KBM-7 (cell line): ENCODE measurements at regions not wholly inside any gene's neighbourhood (a gene's known extent, or its start where the extent isn't known, plus 50 kb on each side); places are given as distances from the start of the nearest gene placed in this dataset.
"Not testable (repeated sequence)": the region's sequence is repeated elsewhere in the genome, so short reads cannot be mapped to it uniquely, and the experiment has no call there.

Source experiments
- DNase-seq: peaks from one replicate; pipeline ENCODE4 v3.0.0-alpha.2; 2015
- in situ Hi-C: fragments of 300-500 bp; cut with MboI; formaldehyde crosslinking; loops from 2 replicates; pipeline ENCODE4 v1.14.3; 2020; ENCODE audit warnings: low sequenced_read_pairs, low pct_unique_long_range_greater_than_20kb, mixed read lengths

DNA sequence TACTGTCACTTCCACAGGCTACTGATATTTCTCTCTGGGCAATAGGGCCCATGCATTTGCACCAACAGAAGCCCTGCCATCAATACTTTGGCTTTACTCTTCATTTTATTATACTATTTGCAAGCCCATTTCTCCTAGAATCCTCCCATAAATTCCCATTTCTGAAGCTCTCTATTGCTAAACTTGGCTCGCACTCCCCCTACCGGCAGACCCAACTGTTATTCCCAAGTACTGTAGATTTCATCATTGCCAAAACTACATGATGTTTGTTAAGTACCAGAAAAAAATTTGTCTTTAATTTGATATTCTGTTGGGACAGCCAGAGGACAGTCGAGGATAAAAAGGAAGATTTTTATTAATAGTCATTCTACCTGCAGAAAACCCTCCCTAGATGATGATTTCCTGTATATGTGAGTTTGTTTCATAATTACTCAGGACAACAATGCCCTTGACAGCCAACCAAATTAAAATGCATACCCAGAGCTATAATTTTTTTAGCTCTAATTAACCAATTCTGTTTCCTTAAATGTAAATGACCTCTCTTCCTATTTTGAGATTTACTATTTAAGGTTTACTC lies 298.6 kb downstream of the REEP3 start:
- DNase-seq = peak; percentile 37
- in situ Hi-C loops = no loop called here

DNA sequence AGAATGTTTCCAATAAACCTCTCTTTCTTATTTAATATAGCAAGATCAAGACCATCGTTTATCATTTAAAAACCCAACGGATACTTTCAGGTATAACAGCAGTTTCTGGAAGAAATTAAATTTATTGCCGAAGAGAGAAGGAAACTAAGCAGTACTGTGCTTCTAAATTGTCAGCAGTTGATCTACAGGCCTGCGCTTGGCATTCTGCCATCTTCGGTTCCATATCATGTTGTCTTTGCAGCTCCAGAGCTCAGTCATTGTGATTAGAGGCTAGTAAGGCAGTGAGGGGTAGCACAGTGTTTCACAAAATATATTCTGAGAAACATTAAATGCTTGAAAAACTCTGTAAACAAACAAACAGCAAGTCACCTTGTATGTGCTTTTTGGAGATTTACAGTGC lies 301.3 kb downstream of the REEP3 start:
- in situ Hi-C loops = no loop called here

DNA sequence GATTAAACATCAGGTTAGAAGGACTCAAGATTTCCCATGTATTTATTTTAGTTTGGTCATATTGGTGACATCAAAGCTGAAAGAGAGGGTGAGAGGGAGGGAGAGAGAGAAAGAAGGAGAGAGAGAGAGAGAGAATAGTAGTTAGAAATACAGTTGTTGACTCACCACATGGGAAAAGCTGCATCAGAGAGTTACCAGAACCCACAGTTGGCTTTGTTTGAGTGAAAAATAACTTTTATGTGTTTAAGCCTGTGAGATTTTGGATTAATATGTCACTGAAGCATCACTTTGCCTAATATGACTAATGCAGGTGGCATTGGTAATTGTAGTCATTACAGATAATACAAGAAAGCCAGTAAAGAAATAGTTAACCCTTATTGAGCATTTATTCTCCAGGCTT lies 303.9 kb downstream of the REEP3 start:
- no peak for DNase-seq
- in situ Hi-C loops = no loop called here

More for the DNA sequence above, 301.3 kb downstream of the REEP3 start:
- no peak for DNase-seq

DNA sequence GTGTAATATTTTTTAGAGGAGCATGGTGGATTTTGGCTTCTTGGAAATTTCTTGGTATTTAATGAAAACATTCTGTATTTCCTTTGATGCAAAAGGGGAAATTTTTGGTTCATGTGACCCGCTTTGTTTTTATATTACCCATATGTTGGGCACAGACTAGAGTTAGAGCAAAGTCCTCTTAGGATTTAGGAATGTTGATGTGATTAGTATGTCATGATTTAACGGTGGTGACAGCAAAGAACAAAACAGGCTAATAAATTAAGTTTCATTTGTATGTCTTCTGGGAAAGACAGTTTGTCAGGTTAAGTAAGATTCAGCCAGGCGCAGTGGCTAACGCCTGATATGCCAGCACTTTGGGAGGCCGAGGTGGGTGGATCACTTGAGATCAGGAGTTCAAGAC lies 304.6 kb downstream of the REEP3 start:
- DNase-seq = no peak
- in situ Hi-C loops = no loop called here

DNA sequence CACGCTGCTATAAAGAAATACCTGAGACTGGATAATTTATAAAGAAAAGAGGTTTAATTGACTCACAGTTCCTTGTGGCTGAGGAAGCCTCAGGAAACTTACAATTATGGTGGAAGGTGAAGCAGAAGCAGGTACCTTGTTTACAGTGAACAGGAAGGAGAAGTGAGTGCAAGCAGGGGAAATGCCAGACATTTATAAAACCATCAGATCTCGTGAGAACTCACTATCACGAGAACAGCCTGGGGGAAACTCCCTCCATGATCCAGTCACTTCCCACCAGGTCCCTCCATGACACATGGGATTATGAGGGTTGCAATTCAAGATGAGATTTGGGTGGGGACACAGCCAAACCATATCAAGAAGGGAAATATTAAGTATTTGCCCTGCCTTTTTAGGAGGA lies 305.8 kb downstream of the REEP3 start:
- DNase-seq, in situ Hi-C loops: not testable (repeated sequence)

DNA sequence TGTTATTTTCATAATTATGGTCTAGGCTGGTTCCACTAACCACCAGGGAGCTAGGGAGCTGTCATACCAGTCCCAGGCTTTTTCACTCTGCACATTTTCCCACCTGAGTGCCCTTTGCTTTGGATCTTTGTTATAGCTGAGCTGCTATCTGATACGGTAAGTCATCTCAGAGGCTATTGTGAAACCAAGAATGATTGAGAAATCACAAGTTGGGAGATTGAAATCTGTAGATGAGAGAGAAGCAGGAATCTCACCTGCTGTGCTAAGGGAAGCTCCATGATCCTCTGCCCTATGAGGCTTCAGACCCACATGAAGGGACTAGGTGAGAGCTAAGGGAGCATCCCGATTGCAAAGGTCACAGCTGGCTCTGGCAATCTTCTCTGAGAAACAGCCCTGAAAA lies 307.8 kb downstream of the REEP3 start:
- no peak for DNase-seq
- in situ Hi-C loops = no loop called here

DNA sequence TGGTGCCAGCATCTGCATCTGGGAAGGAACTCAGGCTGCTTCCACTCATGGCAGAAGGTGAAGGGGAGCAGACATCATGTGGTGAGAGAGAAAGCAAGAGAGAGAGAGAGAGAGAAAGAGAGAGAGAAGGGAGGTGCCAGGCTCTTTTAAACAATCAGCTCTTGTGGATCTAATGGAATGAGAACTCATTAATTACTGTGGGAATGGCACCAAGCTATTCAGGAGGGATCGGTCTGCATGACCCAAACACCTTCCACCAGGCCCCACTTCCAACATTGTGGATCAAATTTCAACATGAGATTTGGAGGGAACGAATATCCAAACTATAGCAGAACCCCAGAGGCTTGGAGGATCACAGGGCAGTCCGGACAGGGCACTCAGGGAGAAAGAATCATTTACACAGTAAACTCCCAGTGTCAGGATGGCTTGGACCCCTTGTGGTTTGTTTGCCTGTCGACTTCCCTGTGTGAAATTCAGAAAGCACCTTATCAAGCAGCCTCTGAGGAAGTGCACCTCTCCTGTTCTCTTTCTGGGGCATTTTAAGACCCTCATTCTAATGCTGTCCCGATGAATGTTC lies 308.5 kb downstream of the REEP3 start:
- in situ Hi-C loops = no loop called here

DNA sequence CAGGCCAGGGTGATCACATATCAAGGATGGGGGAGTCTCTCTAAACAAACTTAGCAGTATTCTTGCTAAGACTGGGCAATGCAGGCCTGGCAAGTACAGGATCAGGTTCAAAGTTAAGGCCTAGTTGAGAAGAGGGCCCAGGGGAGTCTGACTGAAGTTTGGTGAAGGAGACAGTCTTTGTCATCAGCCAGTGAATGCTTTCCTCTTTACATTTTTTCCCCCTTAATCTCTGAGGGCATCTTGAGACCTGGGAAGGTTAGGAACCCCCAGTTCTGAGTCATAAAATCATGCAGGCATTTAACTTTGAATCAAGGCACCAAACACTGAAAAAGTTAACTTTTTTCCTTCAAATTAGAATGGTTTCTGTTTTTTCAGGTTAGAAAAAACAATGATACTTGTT lies 311.5 kb downstream of the REEP3 start:
- in situ Hi-C loops = no loop called here
- no peak for DNase-seq

More for the DNA sequence above, 308.5 kb downstream of the REEP3 start:
- DNase-seq = no peak

DNA sequence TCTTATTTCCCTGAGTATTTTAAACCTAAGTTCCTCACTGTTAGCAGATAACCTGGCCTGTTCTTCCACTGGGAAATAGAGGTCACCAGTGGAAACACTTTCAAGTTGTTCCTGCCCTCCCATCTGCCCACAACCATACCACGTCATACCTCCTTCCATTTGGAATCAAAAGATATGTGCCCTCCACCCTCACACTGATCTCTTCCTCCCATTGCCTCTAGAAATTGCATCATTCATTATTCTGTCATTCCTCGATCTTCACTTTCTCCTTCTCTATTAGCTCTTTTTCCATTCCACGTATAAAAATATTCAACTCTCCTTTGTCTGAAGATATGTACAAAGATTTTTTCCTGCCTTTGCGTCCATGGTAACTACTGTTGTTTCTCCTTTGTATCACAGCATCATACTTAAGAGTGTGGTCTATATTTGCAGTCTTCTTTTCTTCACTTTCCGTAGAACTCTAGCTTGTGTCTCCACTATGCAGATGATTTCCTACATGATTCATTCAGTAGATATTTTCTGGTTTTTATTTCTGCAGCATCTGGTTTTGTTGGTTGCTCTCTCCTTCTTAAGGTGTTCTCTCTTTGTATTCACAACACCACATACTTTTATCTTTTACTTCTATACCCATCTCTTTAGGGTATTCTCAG lies 312.3 kb downstream of the REEP3 start:
- no peak for DNase-seq
- in situ Hi-C loops = no loop called here

DNA sequence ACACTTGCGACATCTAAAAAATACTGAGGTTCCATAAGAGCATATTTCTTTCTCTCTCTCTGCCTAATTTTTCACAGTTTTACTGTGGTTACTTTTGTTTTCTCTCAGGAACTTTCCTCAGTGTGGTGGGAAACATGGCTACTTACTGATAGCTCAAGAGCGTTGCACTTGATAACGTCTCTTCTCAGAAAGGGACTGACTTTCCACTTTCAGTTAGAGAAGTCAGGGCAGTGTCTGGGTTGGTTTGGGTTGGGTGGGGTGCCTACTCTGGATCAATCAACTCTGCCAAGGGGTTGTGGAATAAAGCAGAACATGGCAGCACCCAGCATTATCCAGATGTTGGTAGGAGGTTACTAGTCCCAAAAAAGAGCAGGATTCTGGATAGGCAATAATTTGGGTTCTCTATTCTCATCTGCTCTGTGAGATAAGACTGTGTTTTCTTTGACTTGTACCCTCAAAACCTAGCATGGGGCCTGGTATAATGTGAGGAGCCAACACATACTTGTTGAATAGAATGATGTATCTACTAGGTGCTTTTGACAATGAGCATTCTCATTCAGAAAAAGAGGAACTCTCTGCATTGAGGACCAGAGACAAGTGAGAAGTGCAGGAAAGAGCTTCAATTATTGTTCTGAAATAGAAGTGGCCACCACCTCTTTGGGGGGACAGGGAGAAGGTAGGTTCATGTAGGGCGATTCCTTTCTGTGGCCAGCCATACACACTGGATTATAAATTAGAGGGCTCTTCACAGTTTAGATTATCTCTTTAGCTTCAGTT lies 315.7 kb downstream of the REEP3 start:
- DNase-seq = no peak
- in situ Hi-C loops = no loop called here

DNA sequence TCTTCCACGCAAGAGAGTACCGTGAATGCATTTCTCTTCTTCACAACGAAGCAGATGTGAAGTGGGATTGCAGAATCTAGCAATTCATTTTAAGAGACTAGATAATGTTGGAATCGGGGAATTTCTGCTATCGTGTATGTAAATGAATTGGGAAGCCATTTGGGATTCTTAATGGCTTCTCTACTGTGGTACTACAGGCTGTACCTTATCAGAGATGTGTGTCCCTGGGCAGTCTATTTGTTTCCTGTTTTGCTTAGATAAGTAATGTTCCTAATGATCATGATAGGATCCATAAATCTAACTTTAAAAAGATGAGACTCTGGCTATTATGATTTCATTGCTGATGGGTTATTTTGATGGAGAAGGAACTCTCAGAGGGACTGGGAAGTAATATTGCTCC lies 320.6 kb downstream of the REEP3 start:
- no peak for DNase-seq
- in situ Hi-C loops = no loop called here

DNA sequence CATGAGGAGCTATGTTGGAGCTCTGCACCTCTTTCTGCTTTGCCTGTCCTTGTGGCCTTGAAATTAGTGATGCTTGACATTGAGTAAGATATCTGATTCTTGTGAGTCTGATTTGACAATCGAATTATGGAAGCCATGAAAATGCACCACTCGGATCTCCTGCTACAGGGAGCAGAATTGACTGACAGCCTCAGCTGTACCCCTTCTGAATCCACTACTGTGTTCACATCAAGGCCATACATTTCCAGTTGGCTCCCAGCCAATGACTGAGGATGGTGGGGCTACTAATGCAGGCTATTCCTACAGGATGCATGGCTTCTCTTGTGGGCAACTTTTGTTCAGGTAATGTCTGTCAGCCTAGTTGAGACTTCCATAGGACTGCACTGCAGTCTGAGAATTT lies 321.9 kb downstream of the REEP3 start:
- no peak for DNase-seq
- in situ Hi-C loops = no loop called here

DNA sequence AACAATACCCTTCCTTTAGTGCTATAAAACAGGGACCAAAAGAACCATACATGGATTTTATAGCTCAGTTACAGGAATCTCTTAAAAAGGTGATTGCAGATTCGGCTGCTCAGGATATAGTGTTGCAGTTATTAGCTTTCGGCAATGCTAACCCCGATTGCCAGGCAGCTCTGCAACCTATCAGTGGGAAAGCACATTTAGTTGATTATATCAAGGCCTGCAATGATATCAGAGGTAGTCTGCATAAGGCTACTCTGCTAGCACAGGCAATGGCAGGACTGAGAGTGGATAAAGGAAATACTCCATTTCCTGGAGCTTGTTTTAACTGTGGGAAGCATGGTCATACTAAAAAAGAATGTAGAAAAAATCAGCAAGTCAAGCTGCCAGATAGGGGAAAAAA lies 327.7 kb downstream of the REEP3 start:
- in situ Hi-C loops, DNase-seq: not testable (repeated sequence)

DNA sequence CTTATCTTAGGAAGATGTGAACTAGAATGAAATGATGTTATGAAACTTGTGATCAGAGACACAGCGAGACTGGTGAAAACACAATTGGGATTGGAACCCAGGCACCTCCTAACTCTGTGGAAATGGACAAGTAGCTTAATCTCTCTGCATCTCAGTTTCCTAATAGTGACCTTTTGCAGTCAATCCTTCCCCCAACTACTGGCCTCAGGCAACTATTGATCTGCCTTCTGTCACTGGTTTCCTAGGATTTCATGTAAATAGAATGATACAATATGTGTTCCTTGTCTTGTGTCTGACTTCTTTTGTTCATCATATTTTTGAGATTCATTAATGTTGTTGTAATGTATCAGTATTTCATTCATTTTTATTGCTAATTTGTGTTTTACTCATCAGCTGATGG lies 341.7 kb downstream of the REEP3 start:
- in situ Hi-C loops = no loop called here

DNA sequence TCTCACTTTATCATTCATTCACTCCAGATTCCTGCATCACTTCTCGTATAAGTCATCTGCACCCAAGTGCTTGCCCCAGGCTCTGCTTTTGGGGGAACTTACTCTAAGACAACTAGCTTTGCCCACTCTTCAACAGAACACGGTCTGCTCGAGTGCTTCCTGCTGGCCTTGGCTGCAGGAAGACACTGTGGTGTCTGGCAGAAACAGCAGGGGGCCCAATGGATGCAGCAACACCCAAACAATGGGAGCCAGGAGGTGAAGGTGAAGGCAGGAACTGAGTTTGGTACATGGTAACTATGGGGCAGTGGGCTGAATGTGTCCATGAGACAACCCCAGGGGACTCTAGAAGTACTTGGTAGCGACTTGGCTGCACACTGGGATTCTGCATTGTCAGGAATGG lies 344.0 kb downstream of the REEP3 start:
- in situ Hi-C loops = no loop called here
- peak; percentile 1 for DNase-seq

More for the DNA sequence above, 341.7 kb downstream of the REEP3 start:
- no peak for DNase-seq

DNA sequence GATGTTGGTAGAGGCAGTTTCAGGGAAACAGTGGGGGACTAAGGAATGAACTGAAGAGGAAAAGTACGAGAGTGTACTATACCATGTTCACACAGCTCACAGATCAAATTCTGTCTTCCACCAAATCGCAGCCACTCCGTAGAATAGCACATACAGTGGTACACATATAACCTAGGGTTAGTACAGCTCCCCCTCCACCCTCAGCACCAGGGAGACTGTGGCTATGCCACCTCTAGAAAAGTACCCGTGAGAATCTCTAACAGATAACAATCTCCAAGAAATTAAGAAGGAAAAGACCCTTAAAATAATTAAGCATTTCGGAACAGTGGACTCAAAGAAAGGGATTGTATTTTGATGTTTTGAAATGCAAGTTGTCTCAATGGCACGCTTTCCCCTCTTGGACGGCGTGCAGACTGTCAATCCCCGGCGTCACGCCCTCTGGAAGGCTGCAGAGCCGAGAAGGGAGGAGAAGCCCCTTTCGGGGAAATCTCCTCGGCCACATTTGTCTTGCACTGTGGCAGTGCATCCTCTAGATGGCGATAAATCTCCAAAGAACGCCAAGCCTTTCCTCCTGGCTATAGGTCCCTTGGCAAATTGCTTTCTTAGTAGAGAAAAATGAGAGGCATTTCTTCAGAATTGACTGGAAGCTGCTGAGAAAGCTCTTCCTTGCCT lies 345.0 kb downstream of the REEP3 start:
- peak; percentile 76 for DNase-seq
- in situ Hi-C loops = no loop called here

DNA sequence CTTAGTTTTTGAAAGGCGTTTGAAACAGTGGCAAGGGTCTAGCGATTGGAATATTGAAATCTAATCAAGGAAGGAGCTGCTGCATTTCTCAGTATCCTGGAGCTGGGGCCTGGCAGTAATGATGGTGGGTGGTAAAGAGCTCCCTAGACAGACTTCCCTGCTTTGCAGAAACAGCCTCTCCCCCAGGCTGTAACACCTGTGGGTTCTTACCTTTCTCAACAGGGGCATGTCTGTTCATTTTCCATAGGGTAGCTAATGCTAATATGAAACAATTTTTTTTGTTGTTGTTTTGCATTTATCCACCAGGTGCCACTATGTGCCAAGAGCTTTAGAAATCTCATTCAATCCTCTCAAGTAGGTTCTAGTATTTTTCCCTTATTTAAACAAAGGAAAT lies 345.5 kb downstream of the REEP3 start:
- in situ Hi-C loops = no loop called here
- DNase-seq = peak; percentile 42

DNA sequence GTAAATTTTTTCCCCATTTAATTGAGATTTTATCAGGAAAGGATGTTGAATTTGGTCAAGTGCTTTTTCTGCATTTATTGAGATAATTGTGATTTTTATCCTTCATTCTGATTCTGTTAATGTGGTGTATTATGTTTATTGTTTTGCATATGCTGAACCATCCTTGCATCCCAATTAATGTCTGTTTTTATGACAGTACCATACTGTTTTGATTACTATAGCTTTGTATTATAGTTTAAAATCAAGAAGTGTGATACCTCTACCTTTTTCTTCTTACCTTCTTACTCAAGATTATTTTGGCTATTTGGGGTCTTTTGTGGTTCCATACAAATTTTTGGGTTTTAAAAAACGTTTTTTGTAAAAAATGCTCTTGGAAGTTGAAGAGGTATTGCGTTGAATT lies 357.2 kb downstream of the REEP3 start:
- DNase-seq = no peak
- in situ Hi-C loops = no loop called here

DNA sequence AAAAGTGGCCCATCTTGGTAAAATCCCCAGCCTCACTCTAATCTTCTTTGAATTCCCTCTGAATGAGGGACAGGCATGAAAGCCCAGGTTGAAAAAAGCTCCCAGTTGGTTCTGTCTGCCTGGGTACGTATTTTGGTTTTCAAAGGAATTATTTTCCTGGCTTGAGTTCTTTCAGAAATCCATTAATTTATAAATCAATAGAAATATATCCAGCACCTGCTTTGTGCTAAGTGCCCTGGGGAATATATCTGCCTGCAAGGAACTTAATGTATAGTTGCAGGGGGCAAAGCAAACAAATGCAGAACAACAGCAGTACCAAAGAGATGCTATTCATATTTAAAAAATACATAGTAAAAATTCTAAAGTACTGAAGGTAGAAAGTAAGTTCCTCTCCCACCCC lies 362.7 kb downstream of the REEP3 start:
- no peak for DNase-seq
- in situ Hi-C loops = no loop called here

DNA sequence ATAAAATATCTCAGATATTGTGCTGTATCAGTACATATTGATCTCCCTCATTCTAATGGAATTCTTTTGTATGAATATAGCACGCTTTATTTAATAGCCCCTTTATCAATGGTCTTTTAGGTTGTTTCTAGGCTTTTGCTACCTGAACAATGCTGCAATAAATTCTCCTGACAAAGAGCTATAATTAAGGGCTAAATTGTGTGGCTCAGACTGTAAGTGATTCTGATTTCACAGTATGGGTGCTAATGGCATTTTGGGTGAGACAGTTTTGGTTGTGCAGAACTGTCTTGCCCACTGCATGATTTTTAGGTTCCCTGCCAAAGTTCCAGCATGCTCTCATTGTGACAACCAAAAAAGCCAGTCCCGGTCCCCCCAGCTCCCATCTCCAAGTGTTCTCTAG lies 363.2 kb downstream of the REEP3 start:
- in situ Hi-C loops = no loop called here
- no peak for DNase-seq
